PC-9 (cell line): ENCODE measurements at regions not wholly inside any gene's neighbourhood (a gene's known extent, or its start where the extent isn't known, plus 50 kb on each side); places are given as distances from the start of the nearest gene placed in this dataset.
A peak's percentile ranks its signal among the peaks of the same experiment; 100 is the strongest.

Source experiments
- BruUV-seq: library from RNA; stranded (reverse); fragments of 400-500 nt; replicated peaks from 2 replicates; lab custom pipeline; 2021; lab: Mats Ljungman, UMichigan
- CTCF ChIA-PET: fragments of 300-600 bp; sonication (Branson Sonifier 250); formaldehyde crosslinking; loops from one replicate; lab custom pipeline; 2022; ENCODE audit warnings: antibody characterized with exemption; lab: Charles Lee
- POLR2A ChIA-PET: fragments of 300-600 bp; sonication (Branson Sonifier 250); formaldehyde crosslinking; loops from one replicate; lab custom pipeline; 2022; ENCODE audit warnings: antibody characterized with exemption; ENCODE audit not compliant: unreplicated experiment; lab: Charles Lee
- DNase-seq, 2 experiments: peaks; one replicate each; pipeline versions ENCODE4 v3.0.0 to v3.0.0-alpha.2; 2015 to 2022; ENCODE audit warnings: mixed read lengths in 1 of 2
- H2AFZ ChIP-seq: fragments of 200-600 bp; sonication (generic); 2 replicates; pipeline ENCODE4 v1.8.1; 2017; ENCODE audit warnings: antibody characterized with exemption
- H3F3A ChIP-seq: fragments of 200-600 bp; sonication (generic); 2 replicates; pipeline ENCODE4 v1.8.1; 2017; ENCODE audit warnings: antibody characterized with exemption, mild to moderate bottlenecking, low read depth; ENCODE audit not compliant: insufficient read depth
- H3K27ac ChIP-seq: fragments of 200-600 bp; sonication (generic); 2 replicates; pipeline ENCODE4 v1.6.1; 2016; ENCODE audit warnings: mixed run types
- H3K27me3 ChIP-seq: fragments of 200-600 bp; sonication (generic); 2 replicates; pipeline ENCODE4 v1.6.1; 2016; ENCODE audit warnings: low read depth, mixed run types; ENCODE audit not compliant: insufficient read depth
- H3K36me3 ChIP-seq: fragments of 200-600 bp; sonication (generic); 2 replicates; pipeline ENCODE4 v1.6.1; 2016; ENCODE audit warnings: low read depth, mixed run types
- H3K4me1 ChIP-seq: fragments of 200-600 bp; sonication (generic); replicated peaks from 2 replicates; pipeline ENCODE4 v1.6.1; 2016; ENCODE audit warnings: mixed run types; ENCODE audit not compliant: insufficient read depth
- H3K4me2 ChIP-seq: fragments of 200-600 bp; sonication (generic); 2 replicates; pipeline ENCODE4 v1.6.1; 2017; ENCODE audit warnings: mixed run types
- H3K4me3 ChIP-seq: fragments of 200-600 bp; sonication (generic); 2 replicates; pipeline ENCODE4 v1.6.1; 2016; ENCODE audit warnings: mixed run types
- H3K79me2 ChIP-seq: fragments of 200-600 bp; sonication (generic); 2 replicates; pipeline ENCODE4 v1.6.1; 2017; ENCODE audit warnings: low read depth, mixed run types
- H3K9me2 ChIP-seq: fragments of 200-600 bp; sonication (generic); 2 replicates; pipeline ENCODE4 v1.8.1; 2017; ENCODE audit warnings: mild to moderate bottlenecking; ENCODE audit not compliant: insufficient read depth
- H3K9me3 ChIP-seq: fragments of 200-600 bp; sonication (generic); 2 replicates; pipeline ENCODE4 v1.8.1; 2016; ENCODE audit warnings: low read depth; ENCODE audit not compliant: insufficient read depth
- H4K20me1 ChIP-seq: fragments of 200-600 bp; sonication (generic); 2 replicates; pipeline ENCODE4 v1.8.1; 2017; ENCODE audit not compliant: insufficient read depth
- EZH2 ChIP-seq: fragments of 200-600 bp; sonication (generic); IDR thresholded peaks from 2 replicates; pipeline ENCODE4 v1.8.0; 2017; ENCODE audit warnings: antibody characterized with exemption, low read depth
- intact Hi-C: fragments of 100-400 bp; cut with micrococcal nuclease; formaldehyde crosslinking; loops from one replicate; pipeline ENCODE4 v1.10.0; 2022; ENCODE audit not compliant: unreplicated experiment
- TF ChIP-seq, protein P1 (sequence below): fragments of 200-600 bp; sonication (generic); conservative IDR thresholded peaks from 2 replicates; pipeline ENCODE4 v1.6.1; 2017; ENCODE audit warnings: mixed run types, antibody characterized with exemption, mild to moderate bottlenecking, moderate library complexity

GRCh38 chr1:83546874-83547273 is 452.1 kb downstream of the TTLL7 start:
- Histone ChIP-seq H2AFZ (no peak overlapping the region), H3K36me3 (no peaks in the 10 kb centered on the region), H3K4me3 (no peak overlapping the region), H3K27me3 (no peaks in the 10 kb centered on the region), H3K9me3 (no peaks in the 10 kb centered on the region), H3K4me2 (no peak overlapping the region), H3F3A (no peaks in the 10 kb centered on the region), H3K9me2 (no peaks in the 10 kb centered on the region; the same call in 1 of the 2 replicates), H3K79me2 (no peaks in the 10 kb centered on the region), H4K20me1 (no peaks in the 10 kb centered on the region), H3K27ac (no peak overlapping the region), H3K4me1 (no peaks in the 10 kb centered on the region)
- no TSS peak for BruUV-seq
- DNase-seq = no peak
- TF ChIP-seq EZH2 = no peak
- TF ChIP-seq, protein P1, sequence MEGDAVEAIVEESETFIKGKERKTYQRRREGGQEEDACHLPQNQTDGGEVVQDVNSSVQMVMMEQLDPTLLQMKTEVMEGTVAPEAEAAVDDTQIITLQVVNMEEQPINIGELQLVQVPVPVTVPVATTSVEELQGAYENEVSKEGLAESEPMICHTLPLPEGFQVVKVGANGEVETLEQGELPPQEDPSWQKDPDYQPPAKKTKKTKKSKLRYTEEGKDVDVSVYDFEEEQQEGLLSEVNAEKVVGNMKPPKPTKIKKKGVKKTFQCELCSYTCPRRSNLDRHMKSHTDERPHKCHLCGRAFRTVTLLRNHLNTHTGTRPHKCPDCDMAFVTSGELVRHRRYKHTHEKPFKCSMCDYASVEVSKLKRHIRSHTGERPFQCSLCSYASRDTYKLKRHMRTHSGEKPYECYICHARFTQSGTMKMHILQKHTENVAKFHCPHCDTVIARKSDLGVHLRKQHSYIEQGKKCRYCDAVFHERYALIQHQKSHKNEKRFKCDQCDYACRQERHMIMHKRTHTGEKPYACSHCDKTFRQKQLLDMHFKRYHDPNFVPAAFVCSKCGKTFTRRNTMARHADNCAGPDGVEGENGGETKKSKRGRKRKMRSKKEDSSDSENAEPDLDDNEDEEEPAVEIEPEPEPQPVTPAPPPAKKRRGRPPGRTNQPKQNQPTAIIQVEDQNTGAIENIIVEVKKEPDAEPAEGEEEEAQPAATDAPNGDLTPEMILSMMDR = no peak
- CTCF ChIA-PET = no interaction called here
- intact Hi-C loops = no loop called here
- POLR2A ChIA-PET = no interaction called here

DNA sequence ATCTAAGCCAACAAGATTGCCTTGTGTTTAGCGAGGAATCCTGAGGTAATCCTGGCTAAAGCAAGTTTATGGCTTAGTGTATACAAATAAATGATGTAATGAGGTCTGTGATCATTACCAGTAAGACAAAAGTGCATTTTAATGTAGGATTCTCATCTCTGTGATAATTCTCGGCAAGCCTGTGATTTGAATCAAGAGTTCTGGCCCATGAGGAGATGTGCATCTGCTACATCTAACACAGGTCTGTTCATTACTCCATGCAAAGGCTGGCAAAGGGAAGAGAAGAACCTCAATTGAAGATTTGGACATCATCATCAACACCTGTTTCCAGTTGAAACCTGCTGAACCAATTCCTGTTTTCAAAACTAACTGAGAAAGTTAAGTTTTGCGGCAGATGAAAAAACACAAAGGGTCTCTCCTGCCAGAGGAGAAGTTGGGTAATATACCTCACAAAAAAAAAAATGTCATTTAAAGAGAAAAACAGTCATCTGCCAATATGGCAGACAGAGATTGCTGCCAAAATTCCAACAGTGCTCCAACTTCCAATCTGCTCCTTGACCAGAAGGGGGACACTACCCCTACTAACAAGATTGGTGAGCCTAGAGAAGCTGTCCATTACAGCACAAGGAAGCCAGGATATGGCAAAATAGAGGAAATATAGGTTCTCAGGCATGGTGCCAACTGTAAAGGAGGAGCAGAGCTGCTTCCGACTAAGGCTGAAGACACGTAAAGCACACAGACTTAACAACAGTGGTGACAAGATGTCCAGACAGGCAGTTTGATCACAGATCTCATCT is 453.7 kb downstream of the TTLL7 start:
- no peak overlapping the region for H3K4me3 ChIP-seq

GRCh38 chr1:83543222-83543973 is 455.5 kb downstream of the TTLL7 start:
- BruUV-seq = no TSS peak
- H3K36me3 ChIP-seq = no peaks in the 10 kb centered on the region
- intact Hi-C loops = no loop called here
- H3F3A ChIP-seq = no peaks in the 10 kb centered on the region
- no peak overlapping the region for H3K4me3 ChIP-seq
- no peak for DNase-seq
- H3K79me2 ChIP-seq = no peaks in the 10 kb centered on the region
- POLR2A ChIA-PET = no interaction called here
- H3K27me3 ChIP-seq = no peaks in the 10 kb centered on the region
- CTCF ChIA-PET = no interaction called here
- H3K27ac ChIP-seq = no peak overlapping the region
- H3K9me3 ChIP-seq = no peaks in the 10 kb centered on the region
- H3K4me1 ChIP-seq = no peaks in the 10 kb centered on the region
- H3K9me2 ChIP-seq = peaks cover 4% of the 10 kb centered on the region; the same call in 1 of the 2 replicates
- no peak overlapping the region for H3K4me2 ChIP-seq
- TF ChIP-seq, protein P1 = no peak
- no peak for TF ChIP-seq EZH2
- H2AFZ ChIP-seq = no peak overlapping the region
- H4K20me1 ChIP-seq = no peaks in the 10 kb centered on the region

More for the DNA sequence above, 453.7 kb downstream of the TTLL7 start:
- Histone ChIP-seq H3K36me3 (no peaks in the 10 kb centered on the region), H3K79me2 (no peaks in the 10 kb centered on the region), H2AFZ (no peak overlapping the region), H3K4me1 (no peaks in the 10 kb centered on the region), H3K9me2 (no peaks in the 10 kb centered on the region), H3K4me2 (no peak overlapping the region), H3K27ac (no peak overlapping the region), H3K27me3 (no peaks in the 10 kb centered on the region), H3F3A (no peaks in the 10 kb centered on the region), H3K9me3 (no peaks in the 10 kb centered on the region), H4K20me1 (no peaks in the 10 kb centered on the region)
- TF ChIP-seq, protein P1 = peak; percentile 47
- TF ChIP-seq EZH2 = no peak
- CTCF ChIA-PET = no interaction called here
- POLR2A ChIA-PET = no interaction called here
- intact Hi-C loops = no loop called here
- BruUV-seq = no TSS peak
- DNase-seq = no peak
